ENCODE measurements at regions not wholly inside any gene's neighbourhood (a gene's known extent, or its start where the extent isn't known, plus 50 kb on each side); places are given as distances from the start of the nearest gene placed in this dataset.

DNA sequence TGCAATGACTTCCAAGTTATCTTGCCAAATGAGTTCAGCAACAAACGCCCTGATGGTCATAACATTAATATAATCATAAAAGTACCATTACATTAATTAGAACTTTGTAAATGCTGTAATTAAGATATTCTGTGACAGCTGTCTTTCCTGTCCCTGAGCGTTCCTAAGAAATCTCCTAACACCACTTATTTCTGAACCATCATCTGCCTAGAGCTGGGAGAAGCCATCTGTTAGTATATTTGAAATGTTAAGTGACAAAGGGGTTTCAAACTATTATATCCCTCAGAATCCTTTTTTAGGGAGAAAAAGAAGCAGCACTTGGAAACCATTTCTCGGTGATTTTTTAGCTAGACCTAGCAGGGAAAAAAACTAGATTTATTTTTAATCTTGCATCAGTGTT, 657.5 kb downstream of the FAM181B start:
- intact Hi-C loops (cut with DNase I; ENCODE audit: low total_unique reads), result no loop called here
- H3K36me3 ChIP-seq (ENCODE audit: low read depth, missing control alignments), result no peaks in the 10 kb centered on the region
- DNase-seq, result no peak
- WGBS, 2 donors, result 57 to 74% methylated on average over 3 of the region's 3 CpGs
- H3K27ac ChIP-seq, result no peak overlapping the region
- no peaks in the 10 kb centered on the region for H3K4me1 ChIP-seq
- H3K27me3 ChIP-seq, result no peaks in the 10 kb centered on the region
- no peak for TF ChIP-seq POLR2A (IDR thresholded peaks at IDR 0.05)
- TF ChIP-seq CTCF (IDR thresholded peaks at IDR 0.05), result no peak
- H3K9me3 ChIP-seq, result no peaks in the 10 kb centered on the region
- no peak overlapping the region for H3K4me3 ChIP-seq

DNA sequence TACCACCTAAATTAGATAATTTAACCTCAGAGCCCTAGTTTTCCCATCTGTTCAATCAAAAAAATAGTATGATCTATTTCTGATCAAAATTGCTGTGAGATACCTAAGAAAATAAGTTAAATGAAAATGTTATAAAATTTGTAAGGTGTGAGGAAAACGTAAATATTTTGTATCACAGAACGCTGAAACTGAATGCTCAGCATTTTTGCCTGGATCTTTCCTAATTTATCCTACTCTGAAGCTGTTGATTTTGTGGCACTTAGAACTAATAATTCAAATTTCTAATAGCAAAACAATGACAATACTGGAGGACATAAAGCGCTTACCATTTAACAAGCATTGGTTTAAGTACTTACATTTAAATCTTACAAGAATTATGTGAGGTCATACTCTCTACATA, 674.2 kb downstream of the FAM181B start:
- Histone ChIP-seq H3K4me3 (no peak overlapping the region), H3K4me1 (no peaks in the 10 kb centered on the region), H3K27ac (no peak overlapping the region), H3K9me3 (no peaks in the 10 kb centered on the region), H3K27me3 (no peaks in the 10 kb centered on the region), H3K36me3 (ENCODE audit: low read depth, missing control alignments) (no peaks in the 10 kb centered on the region)
- no peak for DNase-seq
- intact Hi-C loops (cut with DNase I; ENCODE audit: low total_unique reads), result no loop called here
- TF ChIP-seq POLR2A (IDR thresholded peaks at IDR 0.05), result no peak
- TF ChIP-seq CTCF (IDR thresholded peaks at IDR 0.05), result no peak
- WGBS, 2 donors, result 87% methylated on average over 3 of the region's 3 CpGs

DNA sequence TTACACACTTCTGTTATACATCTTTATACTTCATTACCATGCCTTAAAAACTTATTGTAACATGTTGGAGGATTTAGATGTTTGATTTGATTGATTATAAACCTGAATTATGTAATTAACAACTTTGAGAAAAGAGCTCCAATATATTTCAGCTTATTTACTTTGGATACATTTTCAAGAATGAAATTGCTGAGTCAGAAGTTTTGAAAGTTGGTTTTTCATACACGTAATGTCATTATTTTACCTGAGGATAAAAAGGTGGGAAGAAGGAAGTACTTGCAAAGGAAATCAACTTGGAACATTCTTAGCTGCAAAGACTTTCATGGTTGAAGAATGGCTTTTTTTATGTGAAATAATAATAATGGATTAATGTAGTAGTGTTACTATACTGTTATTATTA, 677.2 kb downstream of the FAM181B start:
- H3K27me3 ChIP-seq, result no peaks in the 10 kb centered on the region
- H3K27ac ChIP-seq, result no peak overlapping the region
- H3K36me3 ChIP-seq (ENCODE audit: low read depth, missing control alignments), result no peaks in the 10 kb centered on the region
- 73 to 85% methylated on average over 1 of the region's 1 CpG for WGBS, 2 donors
- no peaks in the 10 kb centered on the region for H3K4me1 ChIP-seq
- H3K4me3 ChIP-seq, result no peak overlapping the region
- no peak for TF ChIP-seq POLR2A (IDR thresholded peaks at IDR 0.05)
- intact Hi-C loops (cut with DNase I; ENCODE audit: low total_unique reads), result no loop called here
- no peaks in the 10 kb centered on the region for H3K9me3 ChIP-seq
- DNase-seq, result no peak

DNA sequence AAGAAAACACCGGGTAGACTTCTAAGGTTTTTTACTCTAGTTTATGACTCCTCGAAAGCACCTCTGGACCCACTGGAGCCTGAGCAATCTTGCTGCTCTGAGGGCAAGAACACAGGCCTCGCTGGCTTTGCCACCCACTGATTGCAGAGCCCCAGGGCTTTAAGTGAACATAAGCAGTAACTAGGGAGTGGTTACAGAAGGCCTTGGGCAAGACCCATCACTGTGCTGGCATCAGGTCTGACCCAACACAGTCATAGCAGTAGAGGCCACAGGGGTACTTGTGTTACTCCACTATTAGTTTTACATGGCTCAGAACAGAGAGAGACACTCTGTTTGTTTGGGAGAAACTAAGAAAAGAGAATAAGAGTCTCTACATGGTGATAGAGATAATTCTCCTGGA, 684.5 kb downstream of the FAM181B start:
- H3K36me3 ChIP-seq (ENCODE audit: low read depth, missing control alignments), result no peaks in the 10 kb centered on the region
- no peaks in the 10 kb centered on the region for H3K27me3 ChIP-seq
- TF ChIP-seq POLR2A (IDR thresholded peaks at IDR 0.05), result no peak
- TF ChIP-seq CTCF (IDR thresholded peaks at IDR 0.05), result no peak
- H3K4me3 ChIP-seq, result no peak overlapping the region
- no peaks in the 10 kb centered on the region for H3K4me1 ChIP-seq
- no peaks in the 10 kb centered on the region for H3K9me3 ChIP-seq
- 81 to 100% methylated on average over 3 of the region's 3 CpGs for WGBS, 2 donors
- DNase-seq, result no peak
- H3K27ac ChIP-seq, result no peak overlapping the region
- intact Hi-C loops (cut with DNase I; ENCODE audit: low total_unique reads), result no loop called here

DNA sequence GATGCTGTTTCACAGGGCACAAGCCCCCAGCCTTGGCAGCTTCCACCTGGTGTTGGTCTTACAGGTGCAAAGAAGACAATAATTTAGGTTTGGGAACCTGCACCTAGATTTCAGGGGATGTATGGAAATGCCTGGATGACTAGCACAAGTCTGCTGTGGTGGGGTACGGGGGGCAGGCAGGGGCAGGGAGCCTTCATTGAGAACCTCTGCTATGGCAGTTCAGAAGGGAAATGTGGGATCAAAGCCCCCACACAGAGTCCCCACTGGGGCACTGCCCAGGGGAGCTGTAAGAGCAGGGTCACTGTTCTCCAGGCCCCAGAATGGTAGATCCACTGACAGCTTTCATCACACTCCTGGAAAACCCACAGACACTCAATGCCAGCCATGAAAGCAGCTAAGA, 686.5 kb downstream of the FAM181B start:
- Histone ChIP-seq H3K4me3 (no peak overlapping the region), H3K27me3 (no peaks in the 10 kb centered on the region), H3K27ac (no peak overlapping the region), H3K36me3 (ENCODE audit: low read depth, missing control alignments) (no peaks in the 10 kb centered on the region), H3K9me3 (no peaks in the 10 kb centered on the region), H3K4me1 (no peaks in the 10 kb centered on the region)
- intact Hi-C loops (cut with DNase I; ENCODE audit: low total_unique reads), result no loop called here
- 94 to 100% methylated on average over 1 of the region's 1 CpG for WGBS, 2 donors
- no peak for DNase-seq
- no peak for TF ChIP-seq POLR2A (IDR thresholded peaks at IDR 0.05)
- TF ChIP-seq CTCF (IDR thresholded peaks at IDR 0.05), result no peak
